ENCODE measurements at regions not wholly inside any gene's neighbourhood (a gene's known extent, or its start where the extent isn't known, plus 50 kb on each side); places are given as distances from the start of the nearest gene placed in this dataset.

DNA sequence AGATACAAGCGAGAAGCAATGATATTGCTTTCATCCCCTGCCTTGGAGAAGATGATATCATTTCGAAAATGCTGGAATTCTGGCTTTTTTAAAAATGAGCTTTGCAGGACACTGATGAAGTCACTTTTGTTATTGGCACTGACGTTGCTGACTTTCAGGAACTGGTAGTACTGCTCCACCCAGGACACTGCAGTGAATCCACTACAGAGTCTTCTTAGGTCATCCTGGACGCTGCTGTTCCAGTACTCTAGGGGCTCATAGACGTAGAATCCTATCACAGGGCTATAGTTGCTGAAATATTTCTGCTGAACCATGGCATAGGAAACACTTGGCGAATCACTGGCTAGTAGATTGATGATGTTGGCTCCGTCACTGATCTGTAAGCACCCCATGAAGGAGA lies 97.2 kb downstream of the OPN5 start:
- no peak overlapping the region for H3K4me3 ChIP-seq (ENCODE audit: low read depth, low read length)
- TF ChIP-seq, protein P1, sequence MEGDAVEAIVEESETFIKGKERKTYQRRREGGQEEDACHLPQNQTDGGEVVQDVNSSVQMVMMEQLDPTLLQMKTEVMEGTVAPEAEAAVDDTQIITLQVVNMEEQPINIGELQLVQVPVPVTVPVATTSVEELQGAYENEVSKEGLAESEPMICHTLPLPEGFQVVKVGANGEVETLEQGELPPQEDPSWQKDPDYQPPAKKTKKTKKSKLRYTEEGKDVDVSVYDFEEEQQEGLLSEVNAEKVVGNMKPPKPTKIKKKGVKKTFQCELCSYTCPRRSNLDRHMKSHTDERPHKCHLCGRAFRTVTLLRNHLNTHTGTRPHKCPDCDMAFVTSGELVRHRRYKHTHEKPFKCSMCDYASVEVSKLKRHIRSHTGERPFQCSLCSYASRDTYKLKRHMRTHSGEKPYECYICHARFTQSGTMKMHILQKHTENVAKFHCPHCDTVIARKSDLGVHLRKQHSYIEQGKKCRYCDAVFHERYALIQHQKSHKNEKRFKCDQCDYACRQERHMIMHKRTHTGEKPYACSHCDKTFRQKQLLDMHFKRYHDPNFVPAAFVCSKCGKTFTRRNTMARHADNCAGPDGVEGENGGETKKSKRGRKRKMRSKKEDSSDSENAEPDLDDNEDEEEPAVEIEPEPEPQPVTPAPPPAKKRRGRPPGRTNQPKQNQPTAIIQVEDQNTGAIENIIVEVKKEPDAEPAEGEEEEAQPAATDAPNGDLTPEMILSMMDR (IDR thresholded peaks at IDR 0.05; ENCODE audit: insufficient read depth, low read depth, low read length) = no peak
- DNase-seq (ENCODE audit: low read depth) = no peak

All from fibroblast of villous mesenchyme (primary cell).